OCI-LY1 (cell line): ENCODE measurements at regions not wholly inside any gene's neighbourhood (a gene's known extent, or its start where the extent isn't known, plus 50 kb on each side); places are given as distances from the start of the nearest gene placed in this dataset.

Source experiments
- EZH2 ChIP-seq: fragments of 200-600 bp; sonication (generic), shearing (Covaris generic); IDR thresholded peaks from 2 replicates; pipeline ENCODE4 v1.8.0; 2017; ENCODE audit warnings: borderline replicate concordance, mixed run types, mild to moderate bottlenecking, antibody characterized with exemption, low read length, moderate library complexity, mixed read lengths
- TF ChIP-seq, protein P1 (sequence below): fragments of 200-600 bp; sonication (generic), shearing (Covaris generic); IDR thresholded peaks from 2 replicates; pipeline ENCODE4 v1.5.1; 2017; ENCODE audit warnings: mild to moderate bottlenecking, antibody characterized with exemption, low read length, moderate library complexity, mixed read lengths

DNA sequence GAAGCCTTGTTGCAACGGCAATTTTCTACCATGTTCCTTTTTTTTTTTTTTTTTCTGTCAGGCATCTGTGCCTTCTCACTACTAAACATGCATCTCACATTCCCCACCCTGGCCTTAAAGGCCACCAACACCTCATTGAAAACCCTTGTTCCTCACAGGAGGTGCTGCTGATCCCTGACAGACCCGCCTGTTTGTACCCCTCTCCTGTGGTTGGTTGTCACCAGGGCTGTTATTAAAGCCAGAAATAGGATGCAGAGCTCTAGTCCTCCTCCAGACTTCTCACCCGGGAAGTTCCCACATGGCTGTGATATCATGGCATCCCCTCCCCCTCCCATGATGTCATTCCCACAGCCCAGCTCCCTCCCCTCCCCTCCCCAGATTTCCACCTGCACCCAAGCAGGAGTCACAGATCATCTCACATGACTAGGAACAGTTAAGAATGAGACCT lies 302.8 kb upstream of the NCAM1 start:
- TF ChIP-seq, protein P1, sequence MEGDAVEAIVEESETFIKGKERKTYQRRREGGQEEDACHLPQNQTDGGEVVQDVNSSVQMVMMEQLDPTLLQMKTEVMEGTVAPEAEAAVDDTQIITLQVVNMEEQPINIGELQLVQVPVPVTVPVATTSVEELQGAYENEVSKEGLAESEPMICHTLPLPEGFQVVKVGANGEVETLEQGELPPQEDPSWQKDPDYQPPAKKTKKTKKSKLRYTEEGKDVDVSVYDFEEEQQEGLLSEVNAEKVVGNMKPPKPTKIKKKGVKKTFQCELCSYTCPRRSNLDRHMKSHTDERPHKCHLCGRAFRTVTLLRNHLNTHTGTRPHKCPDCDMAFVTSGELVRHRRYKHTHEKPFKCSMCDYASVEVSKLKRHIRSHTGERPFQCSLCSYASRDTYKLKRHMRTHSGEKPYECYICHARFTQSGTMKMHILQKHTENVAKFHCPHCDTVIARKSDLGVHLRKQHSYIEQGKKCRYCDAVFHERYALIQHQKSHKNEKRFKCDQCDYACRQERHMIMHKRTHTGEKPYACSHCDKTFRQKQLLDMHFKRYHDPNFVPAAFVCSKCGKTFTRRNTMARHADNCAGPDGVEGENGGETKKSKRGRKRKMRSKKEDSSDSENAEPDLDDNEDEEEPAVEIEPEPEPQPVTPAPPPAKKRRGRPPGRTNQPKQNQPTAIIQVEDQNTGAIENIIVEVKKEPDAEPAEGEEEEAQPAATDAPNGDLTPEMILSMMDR: no peak
- TF ChIP-seq EZH2: no peak
